WTC11 (cell line): ENCODE measurements at regions not wholly inside any gene's neighbourhood (a gene's known extent, or its start where the extent isn't known, plus 50 kb on each side); places are given as distances from the start of the nearest gene placed in this dataset.
"Not testable (repeated sequence)": the region's sequence is repeated elsewhere in the genome, so short reads cannot be mapped to it uniquely, and the experiment has no call there.

Source experiments
- ATAC-seq: fragments of 200-7000 bp; cut with Tn5 transposase; 2 replicates; pipeline ENCODE4 v1.10.0; 2021; ENCODE audit warnings: mild to moderate bottlenecking, moderate library complexity
- CTCF ChIA-PET: fragments of 300-600 bp; sonication (Branson Sonifier 250); formaldehyde crosslinking; loops from one replicate; lab custom pipeline; 2021; ENCODE audit warnings: antibody characterized with exemption; lab: Charles Lee
- POLR2A ChIA-PET: fragments of 350-600 bp; sonication (Branson Sonifier 250); formaldehyde crosslinking; loops from one replicate; lab custom pipeline; 2021; ENCODE audit warnings: antibody characterized with exemption; lab: Charles Lee
- DNase-seq: peaks from one replicate; pipeline ENCODE4 v3.0.0; 2021; ENCODE audit warnings: low spot score
- H3K27ac Mint-ChIP-seq: 2 replicates; pipeline ENCODE4 v1.8.0; 2021; ENCODE audit warnings: mixed read lengths
- H3K27me3 Mint-ChIP-seq: 2 replicates; pipeline ENCODE4 v1.8.0; 2021; ENCODE audit warnings: low read depth, mild to moderate bottlenecking, moderate library complexity, mixed read lengths
- H3K36me3 Mint-ChIP-seq: 2 replicates; pipeline ENCODE4 v1.8.0; 2021; ENCODE audit warnings: mixed read lengths
- H3K4me1 Mint-ChIP-seq: 2 replicates; pipeline ENCODE4 v1.8.0; 2022; ENCODE audit warnings: mixed read lengths
- H3K4me3 Mint-ChIP-seq: 2 replicates; pipeline ENCODE4 v1.8.0; 2021; ENCODE audit warnings: mild to moderate bottlenecking, moderate library complexity, mixed read lengths
- H3K9me3 Mint-ChIP-seq: 2 replicates; pipeline ENCODE4 v1.8.0; 2021; ENCODE audit warnings: mixed read lengths
- ERG ChIP-seq: fragments of 250-450 bp; sonication (Bioruptor Pico); IDR thresholded peaks from 2 replicates; pipeline ENCODE4 v1.8.0; 2021; ENCODE audit warnings: mild to moderate bottlenecking
- ETV6 ChIP-seq: sonication (generic); formaldehyde crosslinking; IDR thresholded peaks from 2 replicates; pipeline ENCODE4 v1.8.1; 2022; ENCODE audit warnings: mild to moderate bottlenecking, missing genetic modification reagents
- FOXP1 ChIP-seq: sonication (generic); formaldehyde crosslinking; IDR thresholded peaks from 2 replicates; pipeline ENCODE4 v1.8.0; 2022; ENCODE audit warnings: missing genetic modification reagents, mild to moderate bottlenecking, moderate library complexity, borderline replicate concordance
- IRF2 ChIP-seq: sonication (generic); formaldehyde crosslinking; IDR thresholded peaks from 2 replicates; pipeline ENCODE4 v1.8.0; 2022; ENCODE audit warnings: low read depth, missing genetic modification reagents, borderline replicate concordance
- JAZF1 ChIP-seq: fragments of 250-450 bp; sonication (Bioruptor Pico); IDR thresholded peaks from 2 replicates; pipeline ENCODE4 v1.9.0; 2021; ENCODE audit warnings: moderate library complexity, mild to moderate bottlenecking, inconsistent platforms
- MAX ChIP-seq: sonication (generic); formaldehyde crosslinking; IDR thresholded peaks from 2 replicates; pipeline ENCODE4 v1.8.0; 2022; ENCODE audit warnings: mild to moderate bottlenecking, missing genetic modification reagents
- NR1H2 ChIP-seq: sonication (generic); formaldehyde crosslinking; IDR thresholded peaks from 2 replicates; pipeline ENCODE4 v1.9.0; 2021; ENCODE audit warnings: mild to moderate bottlenecking, moderate library complexity, missing genetic modification reagents
- PRRX2 ChIP-seq: fragments of 250-450 bp; sonication (Bioruptor Pico); IDR thresholded peaks from 2 replicates; pipeline ENCODE4 v1.8.0; 2021; ENCODE audit warnings: mild to moderate bottlenecking
- ZBTB43 ChIP-seq: sonication (generic); formaldehyde crosslinking; IDR thresholded peaks from 2 replicates; pipeline ENCODE4 v1.8.1; 2023; ENCODE audit warnings: mild to moderate bottlenecking, missing genetic modification reagents
- ZNF416 ChIP-seq: fragments of 250-450 bp; sonication (Bioruptor Pico); IDR thresholded peaks from 2 replicates; pipeline ENCODE4 v1.9.0; 2021; ENCODE audit warnings: mild to moderate bottlenecking, inconsistent platforms
- ZNF512 ChIP-seq: sonication (generic); formaldehyde crosslinking; IDR thresholded peaks from 2 replicates; pipeline ENCODE4 v1.8.1; 2022; ENCODE audit warnings: missing genetic modification reagents, borderline replicate concordance
- ZNF532 ChIP-seq: fragments of 250-450 bp; sonication (Bioruptor Pico); IDR thresholded peaks from 2 replicates; pipeline ENCODE4 v1.9.0; 2021; ENCODE audit warnings: mild to moderate bottlenecking, borderline replicate concordance
- TF ChIP-seq, protein P1 (sequence below): fragments of 250-450 bp; sonication (Bioruptor Pico); IDR thresholded peaks from 2 replicates; pipeline ENCODE4 v1.9.0; 2021; ENCODE audit warnings: moderate library complexity, mild to moderate bottlenecking, inconsistent platforms, borderline replicate concordance
- TF ChIP-seq, protein P2 (sequence below): sonication (generic); formaldehyde crosslinking; IDR thresholded peaks from 2 replicates; pipeline ENCODE4 v1.8.0; 2023; ENCODE audit warnings: missing genetic modification reagents

- peaks cover 5% of the 10 kb centered on the region for H3K4me1 Mint-ChIP-seq
- ATAC-seq = no peak
- POLR2A ChIA-PET = no interaction called here
- peaks cover 3% of the 10 kb centered on the region; the same call in 1 of the 2 replicates for H3K27me3 Mint-ChIP-seq
- TF ChIP-seq ZBTB43 (CRISPR knock-in tag) = no peak
- no peak for TF ChIP-seq JAZF1 (CRISPR knock-in tag)
- TF ChIP-seq, protein P1, sequence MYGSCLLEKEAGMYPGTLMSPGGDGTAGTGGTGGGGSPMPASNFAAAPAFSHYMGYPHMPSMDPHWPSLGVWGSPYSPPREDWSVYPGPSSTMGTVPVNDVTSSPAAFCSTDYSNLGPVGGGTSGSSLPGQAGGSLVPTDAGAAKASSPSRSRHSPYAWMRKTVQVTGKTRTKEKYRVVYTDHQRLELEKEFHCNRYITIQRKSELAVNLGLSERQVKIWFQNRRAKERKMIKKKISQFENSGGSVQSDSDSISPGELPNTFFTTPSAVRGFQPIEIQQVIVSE (CRISPR knock-in tag) = no peak
- no peak overlapping the region for H3K4me3 Mint-ChIP-seq
- no peak overlapping the region for H3K27ac Mint-ChIP-seq
- no peak for DNase-seq
- peaks cover 14% of the 10 kb centered on the region for H3K9me3 Mint-ChIP-seq
- CTCF ChIA-PET = no interaction called here
- 0 out of 2 replicates have a peak, but pooled peaks cover 3% of the 10 kb centered on the region for H3K36me3 Mint-ChIP-seq
These were observed 663.3 kb downstream of the SUCLG1 start for GRCh38 chr2:83795777-83796176.

DNA sequence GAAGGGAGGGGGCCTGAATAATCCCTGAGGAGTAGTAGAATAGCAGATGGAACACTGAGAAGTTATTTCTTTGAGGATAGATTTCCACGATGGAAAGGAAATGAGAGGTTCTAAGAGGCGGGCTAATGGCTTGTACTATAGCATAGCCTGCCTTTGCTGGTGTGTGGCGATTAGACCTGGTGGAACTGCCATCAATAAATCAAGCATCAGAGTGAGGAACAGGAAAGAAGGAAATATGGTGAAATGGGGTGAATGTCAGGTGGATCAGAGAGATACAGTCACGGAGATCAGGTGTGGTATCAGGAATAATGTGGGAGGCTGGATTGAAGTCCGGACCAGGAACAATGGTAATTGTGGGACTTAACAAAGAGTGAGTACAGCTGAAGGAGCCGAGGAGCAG is 668.6 kb downstream of the SUCLG1 start:
- DNase-seq, H3K36me3 Mint-ChIP-seq, ATAC-seq, H3K27ac Mint-ChIP-seq, H3K4me3 Mint-ChIP-seq, CTCF ChIA-PET, POLR2A ChIA-PET, H3K9me3 Mint-ChIP-seq, H3K27me3 Mint-ChIP-seq: not testable (repeated sequence)
- H3K4me1 Mint-ChIP-seq = peaks cover 38% of the 10 kb centered on the region

DNA sequence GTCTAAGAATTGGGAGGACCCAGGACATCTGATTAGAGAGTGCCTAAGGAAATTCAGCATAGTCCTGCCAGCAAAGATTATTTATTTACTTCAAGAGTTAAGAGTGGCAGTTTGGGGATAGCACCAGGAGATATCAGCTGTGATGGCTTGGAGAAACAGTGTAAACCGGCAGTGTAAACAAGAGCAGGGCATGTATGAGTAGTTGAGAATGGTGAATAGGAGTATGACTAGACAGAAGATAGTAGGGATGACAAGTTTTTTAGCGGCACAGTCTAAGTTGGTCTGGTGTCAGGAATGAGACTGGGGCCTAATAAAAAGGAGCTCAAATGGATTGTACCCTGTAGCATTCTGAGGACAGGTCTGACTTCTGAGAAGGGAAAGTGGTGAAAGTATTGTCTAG is 669.4 kb downstream of the SUCLG1 start:
- CTCF ChIA-PET, POLR2A ChIA-PET, DNase-seq, H3K9me3 Mint-ChIP-seq, H3K4me3 Mint-ChIP-seq, H3K27me3 Mint-ChIP-seq, H3K36me3 Mint-ChIP-seq, ATAC-seq: not testable (repeated sequence)
- Mint-ChIP-seq H3K4me1 (peaks cover 44% of the 10 kb centered on the region), H3K27ac (peak overlapping the region; percentile 90)

DNA sequence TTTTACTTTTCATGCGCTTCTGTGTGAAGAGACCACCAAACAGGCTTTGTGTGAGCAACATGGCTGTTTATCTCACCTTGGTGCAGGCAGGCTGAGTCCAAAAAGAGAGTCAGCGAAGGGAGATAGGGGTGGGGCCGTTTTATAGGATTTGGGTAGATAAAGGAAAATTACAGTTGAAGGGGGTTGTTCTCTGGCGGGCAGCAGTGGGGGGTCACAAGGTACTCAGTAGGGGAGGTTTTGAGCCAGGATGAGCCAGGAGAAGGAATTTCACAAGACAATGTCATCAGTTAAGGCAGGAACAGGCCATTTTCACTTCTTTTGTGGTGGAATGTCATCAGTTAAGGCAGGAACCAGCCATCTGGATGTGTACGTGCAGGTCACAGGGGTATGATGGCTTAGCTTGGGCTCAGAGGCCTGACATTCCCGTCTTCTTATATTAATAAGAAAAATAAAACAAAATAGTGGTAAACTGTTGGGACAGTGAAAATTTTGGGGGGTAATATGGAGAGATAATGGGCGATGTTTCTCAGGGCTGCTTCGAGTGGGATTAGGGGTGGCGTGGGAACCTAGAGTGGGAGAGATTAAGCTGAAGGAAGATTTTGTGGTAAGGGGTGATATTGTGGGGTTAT is 670.0 kb downstream of the SUCLG1 start:
- Mint-ChIP-seq H3K27ac (peak overlapping the region; percentile 90), H3K4me1 (peaks cover 47% of the 10 kb centered on the region)
- H3K4me3 Mint-ChIP-seq, ATAC-seq, H3K36me3 Mint-ChIP-seq, CTCF ChIA-PET, H3K27me3 Mint-ChIP-seq, H3K9me3 Mint-ChIP-seq: not testable (repeated sequence)
- DNase-seq = peak; percentile 16
- TF ChIP-seq ERG (CRISPR knock-in tag) = 0 out of 2 replicates have a peak, but pooled peaks have one; percentile 26
- TF ChIP-seq, all 79 proteins: peak for 1; not testable (repeated sequence) for 78
- POLR2A ChIA-PET = not testable (repeated sequence)

- Mint-ChIP-seq H3K27me3 (no peaks in the 10 kb centered on the region), H3K9me3 (no peaks in the 10 kb centered on the region), H3K4me1 (peaks cover 59% of the 10 kb centered on the region), H3K4me3 (no peak overlapping the region), H3K36me3 (no peaks in the 10 kb centered on the region), H3K27ac (no peak overlapping the region)
- ChIA-PET CTCF (interaction anchor here (0.9 kb wide), 1 partner anchor 528 kb away, joined by 3 read pairs; no protein-coding TSS in a partner anchor), POLR2A (no interaction called here)
- DNase-seq = no peak
- ATAC-seq = no peak
- TF ChIP-seq ETV6 (CRISPR knock-in tag) = no peak
- TF ChIP-seq NR1H2 (CRISPR knock-in tag) = no peak
- TF ChIP-seq ZNF532 (CRISPR knock-in tag) = no peak
- TF ChIP-seq ZNF416 (CRISPR knock-in tag) = no peak
- no peak for TF ChIP-seq MAX (CRISPR knock-in tag)
- no peak for TF ChIP-seq PRRX2
- TF ChIP-seq FOXP1 (CRISPR knock-in tag) = no peak
- TF ChIP-seq ZNF512 (CRISPR knock-in tag) = no peak
- TF ChIP-seq, protein P2, sequence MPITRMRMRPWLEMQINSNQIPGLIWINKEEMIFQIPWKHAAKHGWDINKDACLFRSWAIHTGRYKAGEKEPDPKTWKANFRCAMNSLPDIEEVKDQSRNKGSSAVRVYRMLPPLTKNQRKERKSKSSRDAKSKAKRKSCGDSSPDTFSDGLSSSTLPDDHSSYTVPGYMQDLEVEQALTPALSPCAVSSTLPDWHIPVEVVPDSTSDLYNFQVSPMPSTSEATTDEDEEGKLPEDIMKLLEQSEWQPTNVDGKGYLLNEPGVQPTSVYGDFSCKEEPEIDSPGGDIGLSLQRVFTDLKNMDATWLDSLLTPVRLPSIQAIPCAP (CRISPR knock-in tag) = no peak
- no peak for TF ChIP-seq IRF2 (CRISPR knock-in tag)
These were observed 671.9 kb downstream of the SUCLG1 start for GRCh38 chr2:83787189-83787588.
